ENCODE measurements at regions not wholly inside any gene's neighbourhood (a gene's known extent, or its start where the extent isn't known, plus 50 kb on each side); places are given as distances from the start of the nearest gene placed in this dataset.

GRCh38 chr10:15931376-15931775 lies 71.1 kb upstream of the MINDY3 start:
- TF ChIP-seq FOXM1 (IDR thresholded peaks at IDR 0.05; ENCODE audit: borderline replicate concordance) (no peak), SP1 (IDR thresholded peaks at IDR 0.05) (no peak), HDGF (IDR thresholded peaks at IDR 0.05; ENCODE audit: borderline replicate concordance) (no peak), TARDBP (IDR thresholded peaks at IDR 0.05) (no peak), ELF4 (IDR thresholded peaks at IDR 0.05) (no peak), L3MBTL2 (conservative IDR thresholded peaks at IDR 0.05) (no peak), NFRKB (IDR thresholded peaks at IDR 0.05) (no peak), CTBP1 (IDR thresholded peaks at IDR 0.05; ENCODE audit: borderline replicate concordance) (no peak), FOXK2 (IDR thresholded peaks at IDR 0.05) (no peak)

Data from HEK293T (cell line).